Activated CD4-positive, alpha-beta memory T cell treated with anti-CD3 and anti-CD28 coated beads for 36 hours (primary cell): ENCODE measurements at regions not wholly inside any gene's neighbourhood (a gene's known extent, or its start where the extent isn't known, plus 50 kb on each side); places are given as distances from the start of the nearest gene placed in this dataset.

Experiments
- CTCF ChIA-PET: fragments of 350-600 bp; sonication (Branson Sonifier 250); formaldehyde crosslinking; loops from one replicate; lab custom pipeline; 2021; ENCODE audit warnings: antibody characterized with exemption, inconsistent platforms; lab: Charles Lee
- POLR2A ChIA-PET: fragments of 350-600 bp; sonication (Branson Sonifier 250); formaldehyde crosslinking; loops from one replicate; lab custom pipeline; 2021; ENCODE audit warnings: antibody characterized with exemption; lab: Charles Lee
- DNase-seq: peaks from one replicate; pipeline ENCODE4 v3.0.0-alpha.2; 2020
- H3K27ac Mint-ChIP-seq: one replicate; pipeline ENCODE4 v1.8.0; 2021; ENCODE audit warnings: mixed read lengths
- H3K27me3 Mint-ChIP-seq: one replicate; pipeline ENCODE4 v1.8.0; 2021; ENCODE audit warnings: mixed read lengths
- H3K36me3 Mint-ChIP-seq: one replicate; pipeline ENCODE4 v1.8.0; 2021; ENCODE audit warnings: mixed read lengths
- H3K4me1 Mint-ChIP-seq: one replicate; pipeline ENCODE4 v1.8.0; 2021; ENCODE audit warnings: low read depth, mixed read lengths
- H3K4me3 Mint-ChIP-seq: one replicate; pipeline ENCODE4 v1.8.0; 2021; ENCODE audit warnings: mild to moderate bottlenecking, mixed read lengths
- H3K9me3 Mint-ChIP-seq: one replicate; pipeline ENCODE4 v1.8.0; 2021; ENCODE audit warnings: mixed read lengths
- intact Hi-C: fragments of 100-400 bp; cut with micrococcal nuclease; formaldehyde crosslinking; loops from one replicate; pipeline ENCODE4 v1.15.1; 2023

DNA sequence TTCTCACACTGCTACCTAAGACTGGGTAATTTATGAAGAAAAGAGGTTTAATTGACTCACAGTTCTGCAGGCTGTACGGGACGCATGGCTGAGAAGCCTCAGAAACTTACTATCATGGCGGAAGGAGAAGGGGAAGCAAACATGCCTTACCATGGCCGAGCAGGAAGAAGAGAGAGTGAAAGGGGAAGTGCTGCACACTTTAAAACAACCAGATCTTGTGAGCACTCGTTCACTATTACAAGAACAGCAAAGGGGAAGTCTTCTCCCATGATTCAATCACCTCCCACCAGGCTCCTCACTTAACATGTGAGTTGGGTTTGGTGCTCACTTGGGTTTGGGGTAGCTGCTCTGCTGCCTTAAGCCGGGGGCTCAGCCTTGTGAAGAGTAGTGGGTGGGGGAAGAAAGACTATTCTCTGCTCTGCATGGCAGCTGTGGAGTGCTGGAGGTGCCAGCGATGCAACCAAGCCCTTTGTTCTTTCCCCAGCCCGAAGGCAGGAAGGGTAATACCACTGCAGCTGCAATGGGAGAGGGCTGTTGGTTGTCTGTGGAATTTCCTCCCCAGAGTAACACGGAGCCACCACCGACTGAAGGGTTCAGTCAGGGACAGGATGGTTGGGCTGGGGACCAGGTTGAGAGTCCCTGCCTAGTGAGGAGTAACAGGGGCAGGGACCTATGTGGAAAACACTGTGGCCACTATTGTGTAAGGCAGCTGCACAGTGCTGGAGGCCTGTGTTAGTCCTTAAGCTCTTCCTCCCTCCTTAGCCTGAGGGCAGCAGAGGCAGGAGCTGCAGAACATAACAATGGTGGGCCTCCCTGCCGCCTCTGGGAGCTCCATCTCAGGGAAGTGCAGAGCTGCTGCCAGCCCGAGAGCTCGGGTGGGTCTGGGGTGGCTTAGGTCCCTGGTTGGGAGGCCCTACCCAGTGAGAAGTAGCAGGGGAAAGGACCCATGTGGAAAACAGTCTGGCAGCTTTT lies 1262.5 kb downstream of the EFNB2 start:
- intact Hi-C loops, result no loop called here

DNA sequence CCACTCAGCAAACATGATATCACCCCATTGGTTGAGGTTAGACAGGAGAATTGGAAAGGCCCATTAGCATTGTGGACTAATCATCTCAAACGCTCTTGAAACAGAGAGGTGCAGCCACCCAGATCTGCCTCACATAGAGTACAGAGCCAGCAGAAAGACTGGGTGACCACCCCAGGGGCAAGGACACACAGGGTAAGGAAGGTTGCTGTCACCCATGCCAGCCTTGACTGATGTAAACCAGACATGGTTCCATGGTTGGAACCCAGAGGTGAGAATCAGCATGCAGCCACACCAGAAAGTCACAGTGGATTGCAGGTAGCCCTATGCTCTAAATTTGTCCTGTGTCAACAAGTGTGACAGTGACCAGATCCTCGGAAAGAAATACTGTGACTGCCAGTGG lies 1268.8 kb downstream of the EFNB2 start:
- Mint-ChIP-seq H3K36me3 (no peaks in the 10 kb centered on the region), H3K27ac (no peak overlapping the region), H3K4me1 (no peaks in the 10 kb centered on the region), H3K9me3 (no peaks in the 10 kb centered on the region), H3K27me3 (no peaks in the 10 kb centered on the region), H3K4me3 (no peak overlapping the region)
- DNase-seq, result no peak
- intact Hi-C loops, result no loop called here
- CTCF ChIA-PET, result no interaction called here
- POLR2A ChIA-PET, result no interaction called here

More for the DNA sequence above, 1262.5 kb downstream of the EFNB2 start:
- POLR2A ChIA-PET, result no interaction called here
- Mint-ChIP-seq H3K36me3 (no peaks in the 10 kb centered on the region), H3K27me3 (peaks cover 3% of the 10 kb centered on the region), H3K27ac (no peak overlapping the region), H3K9me3 (no peaks in the 10 kb centered on the region), H3K4me1 (no peaks in the 10 kb centered on the region), H3K4me3 (no peak overlapping the region)
- DNase-seq, result no peak
- CTCF ChIA-PET, result no interaction called here

DNA sequence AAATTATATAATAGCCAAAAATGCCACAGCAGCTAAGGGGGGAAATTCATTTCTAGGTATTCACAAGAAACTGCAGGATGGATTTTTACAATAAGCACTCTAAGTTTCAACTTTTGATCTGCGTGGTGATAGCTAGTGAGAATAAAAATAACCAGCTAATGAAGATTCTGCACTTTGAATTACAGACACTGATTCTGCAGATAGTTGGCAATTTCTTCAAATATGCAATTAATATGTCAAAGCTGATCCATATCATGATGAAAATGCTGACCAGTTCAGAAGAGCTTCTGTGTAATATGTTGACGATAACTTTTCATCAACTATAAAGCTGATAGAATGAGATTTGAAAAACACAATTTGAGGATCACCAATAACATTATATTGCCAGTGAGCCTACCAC lies 1272.9 kb downstream of the EFNB2 start:
- CTCF ChIA-PET, result no interaction called here
- Mint-ChIP-seq H3K27ac (no peak overlapping the region), H3K4me3 (no peak overlapping the region), H3K9me3 (no peaks in the 10 kb centered on the region), H3K27me3 (no peaks in the 10 kb centered on the region), H3K4me1 (no peaks in the 10 kb centered on the region), H3K36me3 (no peaks in the 10 kb centered on the region)
- intact Hi-C loops, result no loop called here
- POLR2A ChIA-PET, result no interaction called here
- no peak for DNase-seq

DNA sequence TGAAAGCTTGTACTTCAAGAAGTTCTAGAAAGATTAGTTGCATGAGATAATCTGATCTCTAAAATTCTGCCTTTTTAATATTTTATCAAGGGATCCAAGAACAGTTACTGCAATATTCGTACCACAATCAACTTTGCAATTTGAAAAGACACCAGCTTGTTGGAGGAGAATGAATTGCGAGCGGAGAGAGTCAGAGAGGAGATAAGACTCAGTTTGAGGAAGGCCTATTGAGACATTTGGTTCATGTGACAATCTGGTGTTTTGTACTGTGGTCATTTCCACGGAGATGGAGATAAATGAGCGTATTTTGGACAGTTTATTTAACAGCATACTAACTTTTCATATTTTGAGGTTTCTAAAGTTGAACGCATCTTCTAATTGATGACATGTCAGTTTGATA lies 1276.0 kb downstream of the EFNB2 start:
- H3K4me1 Mint-ChIP-seq, result no peaks in the 10 kb centered on the region
- ChIA-PET CTCF (no interaction called here), POLR2A (no interaction called here)
- no peak for DNase-seq
- intact Hi-C loops, result no loop called here
- H3K36me3 Mint-ChIP-seq, result no peaks in the 10 kb centered on the region
- H3K27ac Mint-ChIP-seq, result no peak overlapping the region
- H3K4me3 Mint-ChIP-seq, result no peak overlapping the region
- H3K27me3 Mint-ChIP-seq, result no peaks in the 10 kb centered on the region
- no peaks in the 10 kb centered on the region for H3K9me3 Mint-ChIP-seq

DNA sequence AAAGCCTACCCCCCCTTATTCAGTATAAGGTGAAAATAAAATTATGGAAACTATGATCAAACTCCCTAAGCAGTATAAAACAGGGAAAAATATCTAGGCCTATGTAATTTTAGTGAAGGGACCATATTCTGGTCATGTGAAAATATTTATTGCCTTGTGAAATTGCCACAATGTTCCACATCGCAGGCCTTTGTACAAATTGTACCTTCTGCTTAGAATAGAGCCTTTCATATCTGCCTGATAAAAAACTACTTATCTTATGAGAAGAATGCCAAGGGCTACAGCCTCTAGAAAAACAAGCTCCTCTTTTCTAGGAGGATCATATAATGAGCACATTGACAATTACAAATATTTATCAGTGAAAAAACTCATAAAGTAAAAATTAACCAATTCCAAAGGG lies 1280.0 kb downstream of the EFNB2 start:
- Mint-ChIP-seq H3K36me3 (no peaks in the 10 kb centered on the region), H3K27me3 (no peaks in the 10 kb centered on the region), H3K4me3 (no peak overlapping the region), H3K4me1 (no peaks in the 10 kb centered on the region), H3K9me3 (no peaks in the 10 kb centered on the region), H3K27ac (no peak overlapping the region)
- CTCF ChIA-PET, result no interaction called here
- POLR2A ChIA-PET, result no interaction called here
- DNase-seq, result no peak
- intact Hi-C loops, result no loop called here

DNA sequence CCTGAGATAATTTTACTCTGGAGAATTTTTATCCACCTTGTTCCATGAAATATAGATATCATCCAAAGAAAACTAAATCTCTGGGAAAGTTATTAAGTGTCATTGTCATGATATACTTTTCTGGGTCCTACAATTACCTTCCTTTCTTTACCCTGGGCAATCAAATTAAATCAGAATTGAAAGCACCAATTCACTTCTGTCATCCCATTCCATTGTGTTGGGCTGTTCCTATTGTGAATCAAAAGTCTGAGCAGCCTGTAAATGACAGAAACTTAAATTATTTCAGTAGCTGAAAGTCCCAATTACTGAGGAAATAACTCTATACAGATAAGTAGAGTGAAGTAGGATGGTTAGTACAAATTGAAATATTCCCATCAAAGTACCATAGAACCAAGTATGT lies 1284.2 kb downstream of the EFNB2 start:
- H3K9me3 Mint-ChIP-seq, result no peaks in the 10 kb centered on the region
- H3K4me1 Mint-ChIP-seq, result no peaks in the 10 kb centered on the region
- H3K36me3 Mint-ChIP-seq, result no peaks in the 10 kb centered on the region
- ChIA-PET CTCF (no interaction called here), POLR2A (no interaction called here)
- H3K27ac Mint-ChIP-seq, result no peak overlapping the region
- H3K4me3 Mint-ChIP-seq, result no peak overlapping the region
- H3K27me3 Mint-ChIP-seq, result no peaks in the 10 kb centered on the region
- intact Hi-C loops, result no loop called here
- DNase-seq, result no peak

DNA sequence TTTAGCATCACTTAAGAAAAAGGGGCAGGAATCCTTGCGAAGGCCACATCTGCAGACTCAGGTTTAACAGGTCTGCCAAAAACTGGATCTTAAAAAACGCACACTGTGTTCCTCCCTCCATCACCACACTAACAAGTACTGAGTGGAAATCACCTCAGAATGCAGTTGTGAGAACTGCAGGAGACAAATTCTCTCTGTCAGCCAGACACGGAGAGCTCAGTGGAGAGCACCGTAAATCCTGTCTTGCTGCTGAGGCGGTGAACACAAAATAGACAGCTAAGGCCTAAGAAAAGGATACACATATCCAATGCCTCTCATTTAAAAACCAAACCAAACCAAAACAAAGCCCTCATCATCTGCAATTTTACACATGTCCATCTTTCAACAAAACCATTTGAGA lies 1287.6 kb downstream of the EFNB2 start:
- POLR2A ChIA-PET, result no interaction called here
- CTCF ChIA-PET, result no interaction called here
- Mint-ChIP-seq H3K27me3 (no peaks in the 10 kb centered on the region), H3K9me3 (no peaks in the 10 kb centered on the region), H3K4me3 (no peak overlapping the region), H3K4me1 (no peaks in the 10 kb centered on the region), H3K27ac (no peak overlapping the region), H3K36me3 (no peaks in the 10 kb centered on the region)
- intact Hi-C loops, result no loop called here
- no peak for DNase-seq

DNA sequence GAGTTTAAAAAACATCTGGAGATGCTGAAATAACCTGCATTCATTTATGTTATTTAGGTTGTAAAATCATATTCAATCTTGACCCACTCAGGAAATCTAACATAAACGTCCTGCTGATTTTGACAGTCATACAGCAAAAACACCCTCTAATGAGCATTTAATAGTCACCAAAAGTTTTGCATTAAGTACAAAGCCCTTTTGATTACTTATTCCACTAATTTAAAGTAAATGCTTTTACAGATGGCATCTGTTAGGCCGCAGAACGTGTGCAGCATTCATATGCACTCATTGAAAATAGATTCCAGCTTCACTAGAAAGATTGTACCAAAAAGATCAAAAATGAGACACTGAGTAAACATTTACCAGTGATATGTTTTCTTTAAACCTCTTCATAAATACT lies 1295.1 kb downstream of the EFNB2 start:
- CTCF ChIA-PET, result no interaction called here
- POLR2A ChIA-PET, result no interaction called here
- no peak overlapping the region for H3K27ac Mint-ChIP-seq
- H3K36me3 Mint-ChIP-seq, result no peaks in the 10 kb centered on the region
- no peak for DNase-seq
- no peak overlapping the region for H3K4me3 Mint-ChIP-seq
- intact Hi-C loops, result no loop called here
- no peaks in the 10 kb centered on the region for H3K4me1 Mint-ChIP-seq
- H3K27me3 Mint-ChIP-seq, result no peaks in the 10 kb centered on the region
- H3K9me3 Mint-ChIP-seq, result no peaks in the 10 kb centered on the region

DNA sequence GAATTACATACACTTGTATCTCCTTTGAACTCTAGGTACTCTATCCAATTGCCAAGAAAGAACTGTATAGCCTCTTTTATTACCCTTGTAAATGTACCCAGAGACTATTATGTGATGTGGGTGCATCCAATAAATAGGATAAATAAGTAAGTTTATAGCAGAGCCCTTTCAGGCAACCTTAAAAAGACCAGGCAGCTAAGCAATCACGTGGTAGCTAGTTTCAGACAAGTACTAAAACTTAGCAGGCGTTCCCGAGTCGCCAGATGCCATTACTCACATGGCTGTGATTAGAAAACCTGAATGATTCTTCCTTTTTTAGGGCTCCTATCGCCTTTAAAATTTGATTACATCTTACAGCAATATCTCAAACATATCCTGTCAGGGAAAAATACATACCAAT lies 1303.0 kb downstream of the EFNB2 start:
- no peak overlapping the region for H3K27ac Mint-ChIP-seq
- intact Hi-C loops, result no loop called here
- H3K4me1 Mint-ChIP-seq, result no peaks in the 10 kb centered on the region
- ChIA-PET POLR2A (no interaction called here), CTCF (no interaction called here)
- no peaks in the 10 kb centered on the region for H3K36me3 Mint-ChIP-seq
- no peak for DNase-seq
- H3K9me3 Mint-ChIP-seq, result no peaks in the 10 kb centered on the region
- H3K27me3 Mint-ChIP-seq, result no peaks in the 10 kb centered on the region
- no peak overlapping the region for H3K4me3 Mint-ChIP-seq

DNA sequence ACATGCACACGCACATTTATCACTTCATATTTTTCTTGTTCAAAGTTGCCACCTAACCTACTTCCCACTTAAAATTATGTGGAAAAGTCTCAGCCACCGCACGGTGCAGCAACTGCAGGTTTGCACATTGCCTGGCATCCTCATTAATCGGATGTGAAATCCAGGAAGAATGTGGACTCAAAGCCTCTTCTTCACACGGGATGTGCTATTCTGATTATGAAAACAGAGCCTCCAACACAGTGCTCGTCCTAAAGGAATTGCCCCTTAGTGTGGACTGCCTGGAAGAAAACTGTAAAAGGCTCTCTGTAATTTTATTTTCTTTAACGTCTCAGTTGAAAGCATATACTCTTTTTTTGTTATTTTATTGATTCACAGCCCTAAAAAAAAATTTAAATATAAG lies 1303.5 kb downstream of the EFNB2 start:
- Mint-ChIP-seq H3K27me3 (no peaks in the 10 kb centered on the region), H3K9me3 (no peaks in the 10 kb centered on the region), H3K27ac (no peak overlapping the region), H3K4me1 (no peaks in the 10 kb centered on the region), H3K4me3 (no peak overlapping the region), H3K36me3 (no peaks in the 10 kb centered on the region)
- CTCF ChIA-PET, result no interaction called here
- DNase-seq, result no peak
- intact Hi-C loops, result no loop called here
- POLR2A ChIA-PET, result no interaction called here

DNA sequence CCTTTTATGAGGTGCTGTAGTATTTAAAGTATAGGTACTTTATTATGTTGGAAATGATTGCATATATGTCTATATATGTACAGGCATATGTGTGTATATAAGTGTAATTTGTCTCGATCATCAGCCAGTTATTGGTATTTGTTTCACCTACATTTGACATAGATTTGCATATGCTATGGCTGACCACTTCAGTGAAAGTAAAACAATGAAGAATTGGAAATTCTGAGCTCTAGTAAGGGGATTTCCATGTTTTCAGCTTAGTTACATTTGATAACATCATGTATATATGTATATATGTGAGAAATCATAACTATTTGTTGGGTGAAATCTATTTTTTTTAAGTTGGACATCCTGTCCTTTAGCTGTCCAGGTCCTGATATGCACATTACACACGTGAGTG lies 1303.9 kb downstream of the EFNB2 start:
- H3K4me3 Mint-ChIP-seq, result no peak overlapping the region
- ChIA-PET CTCF (no interaction called here), POLR2A (no interaction called here)
- intact Hi-C loops, result no loop called here
- H3K4me1 Mint-ChIP-seq, result no peaks in the 10 kb centered on the region
- H3K36me3 Mint-ChIP-seq, result no peaks in the 10 kb centered on the region
- H3K9me3 Mint-ChIP-seq, result no peaks in the 10 kb centered on the region
- DNase-seq, result no peak
- no peak overlapping the region for H3K27ac Mint-ChIP-seq
- H3K27me3 Mint-ChIP-seq, result no peaks in the 10 kb centered on the region

DNA sequence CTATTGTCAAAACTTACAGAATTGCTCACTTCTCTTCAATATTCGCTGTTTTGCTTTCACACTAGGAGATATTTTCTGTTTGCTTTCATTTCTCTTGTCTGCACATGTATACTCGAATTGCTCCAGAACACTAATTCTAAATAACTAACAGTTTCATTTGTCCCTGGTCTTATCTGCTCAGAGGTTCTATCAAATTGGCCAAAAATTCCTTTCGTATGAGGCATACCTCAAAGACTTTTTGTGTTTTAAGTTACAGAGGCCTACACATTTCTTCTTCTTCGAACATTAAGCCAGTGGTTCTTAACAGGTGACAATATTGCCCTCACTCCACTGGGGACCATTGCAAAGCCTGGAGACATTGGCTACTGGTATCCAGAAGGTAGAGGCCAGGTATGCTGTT lies 1314.6 kb downstream of the EFNB2 start:
- intact Hi-C loops, result no loop called here
- Mint-ChIP-seq H3K27ac (no peak overlapping the region), H3K27me3 (peaks cover 2% of the 10 kb centered on the region), H3K9me3 (no peaks in the 10 kb centered on the region), H3K4me3 (no peak overlapping the region), H3K4me1 (no peaks in the 10 kb centered on the region), H3K36me3 (no peaks in the 10 kb centered on the region)
- CTCF ChIA-PET, result interaction anchor here (1.0 kb wide), 1 partner anchor 82 kb away, joined by 3 read pairs; no protein-coding TSS in a partner anchor
- no peak for DNase-seq
- POLR2A ChIA-PET, result no interaction called here

DNA sequence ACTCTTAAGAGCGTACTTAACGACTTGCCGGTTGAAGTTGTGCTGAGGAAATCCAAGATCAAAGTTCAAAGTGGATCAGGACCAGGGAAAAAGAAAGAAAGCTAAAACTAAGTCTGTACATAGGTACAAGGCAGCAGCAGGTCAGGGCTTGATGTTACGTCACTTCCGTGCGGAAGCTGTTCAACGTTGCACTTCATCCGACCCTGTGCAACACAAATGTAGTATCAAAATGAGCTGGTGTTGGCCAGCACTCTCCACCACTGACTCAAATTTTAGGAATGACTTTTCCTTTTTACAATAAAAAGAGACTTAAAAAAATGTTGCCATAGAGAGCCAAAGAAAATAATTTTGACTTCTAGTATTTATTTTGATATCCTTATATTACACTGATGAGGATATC lies 1315.4 kb downstream of the EFNB2 start:
- Mint-ChIP-seq H3K27me3 (peaks cover 5% of the 10 kb centered on the region), H3K27ac (no peak overlapping the region), H3K9me3 (no peaks in the 10 kb centered on the region), H3K36me3 (no peaks in the 10 kb centered on the region), H3K4me3 (no peak overlapping the region), H3K4me1 (no peaks in the 10 kb centered on the region)
- ChIA-PET POLR2A (no interaction called here), CTCF (interaction anchor here (1.0 kb wide), 1 partner anchor 81 kb away, joined by 3 read pairs; no protein-coding TSS in a partner anchor)
- DNase-seq, result no peak
- intact Hi-C loops, result no loop called here
